ENCODE measurements at regions not wholly inside any gene's neighbourhood (a gene's known extent, or its start where the extent isn't known, plus 50 kb on each side); places are given as distances from the start of the nearest gene placed in this dataset.

GRCh38 chr21:29228306-29228705 is 70.4 kb upstream of the BACH1 start:
- DNase-seq: no peak

DNA sequence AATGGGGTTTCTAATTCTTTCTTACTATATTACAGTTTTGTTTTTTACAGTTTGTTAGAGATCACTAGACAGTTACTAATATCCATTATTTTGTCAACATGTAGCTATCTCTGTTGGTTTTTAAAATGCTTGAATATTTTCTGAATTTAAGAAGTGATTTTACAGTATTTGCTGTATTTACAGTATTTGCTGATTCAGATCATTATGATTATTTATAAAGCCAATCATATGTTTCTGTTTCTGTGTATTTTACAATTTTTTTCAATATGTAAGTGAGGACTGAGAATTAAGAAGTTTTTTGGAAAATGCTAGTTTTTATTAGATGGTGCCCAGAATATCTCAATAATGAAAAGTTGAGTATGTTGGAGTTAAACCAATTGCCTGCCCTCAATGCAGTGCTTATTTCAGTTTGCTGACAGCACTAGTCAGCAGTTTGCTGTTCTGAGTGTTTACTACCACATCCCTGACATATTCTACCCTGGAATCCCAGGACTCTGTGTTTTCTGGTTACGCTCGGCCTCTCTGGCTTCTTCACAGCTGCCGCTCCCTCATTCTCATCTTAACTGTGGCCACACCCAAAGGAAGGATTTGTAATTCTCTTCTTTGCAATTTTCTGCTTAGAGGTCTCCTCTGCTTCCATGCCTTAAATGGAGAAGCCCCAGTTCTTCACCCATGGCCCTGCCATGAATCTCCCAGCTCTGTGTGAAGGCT is 68.0 kb upstream of the BACH1 start:
- DNase-seq: no peak

- no peak for DNase-seq
Measured at GRCh38 chr21:29231756-29232529, 66.8 kb upstream of the BACH1 start.

DNA sequence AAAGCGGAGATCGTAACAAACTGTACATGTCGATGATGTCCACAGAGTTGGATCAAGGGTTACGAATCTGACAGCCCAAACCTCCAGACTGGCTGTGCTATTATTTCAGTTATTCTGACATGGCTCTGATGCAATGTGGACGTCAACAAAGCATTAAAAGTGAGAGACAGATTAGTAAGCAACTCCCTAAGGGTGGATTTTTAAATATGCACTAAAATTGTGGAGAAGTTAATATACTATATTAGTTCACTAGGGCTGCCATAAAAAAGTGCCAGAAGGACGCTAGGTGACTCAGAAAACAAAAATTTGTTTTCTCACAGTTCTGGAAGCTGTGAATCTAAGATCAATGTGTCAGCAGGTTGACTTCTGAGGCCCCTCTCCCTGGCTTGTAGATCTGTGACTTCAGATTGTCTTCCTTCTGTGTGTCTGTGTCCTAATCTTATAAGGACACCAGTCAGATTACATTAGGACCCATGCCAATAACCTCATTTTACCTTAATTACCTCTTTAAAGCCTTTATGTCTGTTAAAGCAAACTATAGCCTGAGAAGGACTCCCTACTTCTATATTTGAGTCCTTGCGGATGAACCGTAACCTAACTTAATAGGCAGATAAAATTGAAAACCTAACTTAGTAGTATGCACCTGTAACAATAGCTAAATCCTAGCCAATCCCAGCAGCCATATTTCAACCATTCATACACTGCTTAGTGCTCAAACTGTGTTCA is 66.0 kb upstream of the BACH1 start:
- no peak for DNase-seq

- no peak for DNase-seq
Measured at GRCh38 chr21:29233256-29233546, 65.5 kb upstream of the BACH1 start.

- no peak for DNase-seq
Measured at GRCh38 chr21:29233611-29234540, 64.8 kb upstream of the BACH1 start.

- no peak for DNase-seq
Measured at GRCh38 chr21:29235714-29236197, 63.0 kb upstream of the BACH1 start.

DNA sequence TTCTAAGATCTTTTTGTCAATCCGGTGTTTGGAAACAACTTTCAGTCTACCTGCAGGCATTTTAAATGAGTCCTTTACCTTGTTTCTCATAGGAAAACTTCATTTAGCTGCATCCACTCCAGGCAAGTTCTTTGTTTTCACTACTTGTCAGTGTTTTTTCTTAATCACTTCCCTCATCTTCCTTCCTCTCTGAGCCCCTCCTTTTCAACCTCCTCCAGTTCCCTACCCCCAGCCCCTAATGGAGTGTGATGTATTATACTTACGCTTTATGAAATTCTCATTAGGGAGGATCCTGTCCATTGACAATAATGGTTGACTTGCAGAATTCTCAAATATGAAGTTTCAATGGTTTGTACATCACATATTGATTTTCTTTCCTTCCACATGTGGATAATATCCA is 62.5 kb upstream of the BACH1 start:
- DNase-seq: no peak

GRCh38 chr21:29237110-29238052 is 61.3 kb upstream of the BACH1 start:
- no peak for DNase-seq

DNA sequence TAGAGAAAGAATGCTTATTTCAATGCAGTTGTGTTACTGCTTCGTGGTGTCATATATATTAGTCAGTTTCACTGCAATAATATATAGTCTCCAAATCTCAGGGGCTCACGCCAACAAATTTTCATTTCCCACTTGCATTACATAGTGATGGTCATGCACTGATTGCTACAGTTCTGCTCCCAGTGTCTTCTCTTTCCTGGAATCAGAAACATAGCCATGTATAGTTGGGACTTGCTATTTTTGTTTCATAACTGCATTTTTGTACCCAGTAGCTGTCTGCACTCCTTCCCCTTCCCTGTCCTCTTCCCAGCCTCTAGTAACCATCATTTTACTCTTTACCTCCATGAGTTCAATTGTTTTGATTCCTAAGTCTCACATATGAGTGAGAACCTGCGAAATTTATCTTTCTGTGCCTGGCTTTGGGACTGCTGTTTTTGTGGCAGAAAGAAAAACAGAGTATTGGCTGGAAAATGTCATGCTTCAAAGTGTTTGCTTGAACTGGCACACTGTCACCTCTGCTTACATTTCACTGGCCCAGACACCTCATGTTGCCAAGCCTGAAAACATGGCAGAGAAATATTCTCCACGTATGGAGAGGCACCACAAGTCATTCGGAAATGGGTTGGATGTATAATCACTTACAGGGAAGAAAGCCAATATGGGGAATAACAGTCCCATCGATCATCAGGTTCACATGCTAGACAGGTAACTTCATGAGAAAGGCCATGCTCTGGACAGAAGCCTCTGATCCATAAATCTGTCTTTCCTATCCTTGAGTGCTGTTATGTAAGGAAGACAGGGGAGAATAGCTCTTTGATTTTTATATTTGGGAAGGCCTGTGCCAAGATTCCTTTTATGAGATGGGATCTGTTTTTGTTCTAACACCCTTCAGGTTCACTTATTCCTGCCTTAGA is 60.4 kb upstream of the BACH1 start:
- no peak for DNase-seq

- DNase-seq: no peak
Measured at GRCh38 chr21:29238967-29239290, 59.8 kb upstream of the BACH1 start.

DNA sequence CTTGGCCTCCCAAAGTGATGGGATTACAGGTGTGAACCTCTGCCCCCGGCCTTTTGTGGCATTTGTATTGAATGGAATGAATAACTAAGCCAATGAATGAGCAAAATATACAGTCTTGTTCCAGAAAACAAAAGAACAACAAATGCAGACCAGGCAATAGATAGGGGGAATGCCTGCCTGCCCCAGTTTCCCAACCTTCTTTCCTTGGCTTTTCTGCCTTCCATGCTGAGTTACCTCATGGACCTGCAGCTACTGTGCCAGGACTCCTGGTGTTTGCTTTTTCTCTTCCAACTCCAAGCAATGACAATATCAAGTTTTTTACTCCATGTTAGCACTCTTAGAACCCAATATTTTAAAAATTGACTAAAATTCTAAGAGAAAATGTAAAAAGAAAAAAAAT is 58.6 kb upstream of the BACH1 start:
- no peak for DNase-seq

GRCh38 chr21:29242201-29242600 is 56.5 kb upstream of the BACH1 start:
- no peak for DNase-seq

- DNase-seq: no peak
Measured at GRCh38 chr21:29243188-29243587, 55.5 kb upstream of the BACH1 start.

DNA sequence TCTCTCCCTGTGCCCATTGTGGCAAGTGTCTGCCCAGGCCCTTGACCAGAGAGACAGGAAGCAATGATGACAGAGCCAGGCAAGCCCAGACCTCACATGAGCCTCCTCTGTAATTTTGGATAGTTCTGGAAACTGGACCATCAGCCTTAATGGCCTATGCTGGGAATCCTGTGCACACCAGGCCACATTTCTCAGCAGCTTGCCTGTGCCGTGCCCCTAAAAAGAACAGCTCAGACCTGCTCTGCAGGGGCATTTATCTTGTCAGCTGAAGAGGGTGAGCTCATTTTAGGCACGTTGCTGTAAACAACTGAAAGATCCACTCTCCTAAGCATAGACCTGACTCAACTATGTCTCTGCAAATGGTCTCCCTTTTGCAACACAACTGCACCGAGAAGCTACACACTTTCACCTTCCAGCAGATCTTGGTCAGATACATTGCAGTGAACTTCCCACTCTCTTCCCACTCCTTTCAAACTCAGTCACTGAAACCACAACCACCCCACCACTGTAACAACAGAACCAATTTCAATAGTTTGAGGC is 53.5 kb upstream of the BACH1 start:
- peak; percentile 18 for DNase-seq

- no peak for DNase-seq
Measured at GRCh38 chr21:29245863-29246262, 52.9 kb upstream of the BACH1 start.

GRCh38 chr21:29246614-29247013 is 52.1 kb upstream of the BACH1 start:
- no peak for DNase-seq

GRCh38 chr21:29248124-29248523 is 50.6 kb upstream of the BACH1 start:
- no peak for DNase-seq

All from NCI-H510A (cell line).